NCI-H2227 treated with DMSO at 0.1 percent for 48 hours (cell line): ENCODE measurements at regions not wholly inside any gene's neighbourhood (a gene's known extent, or its start where the extent isn't known, plus 50 kb on each side); places are given as distances from the start of the nearest gene placed in this dataset.

Experiments used
- DNase-seq: peaks from one replicate; lab custom pipeline; 2025; lab: John Stamatoyannopoulos, UW

- DNase-seq: no peak
Observed at GRCh38 chr21:24118738-24119459, 1488.4 kb downstream of the MRPL39 start.

- DNase-seq: no peak
Observed at GRCh38 chr21:24115141-24115540, 1492.1 kb downstream of the MRPL39 start.

- DNase-seq: no peak
Observed at GRCh38 chr21:24112020-24112419, 1495.3 kb downstream of the MRPL39 start.

GRCh38 chr21:24110846-24111245, 1496.4 kb downstream of the MRPL39 start:
- no peak for DNase-seq

- no peak for DNase-seq
Observed at GRCh38 chr21:24097181-24097580, 1510.1 kb downstream of the MRPL39 start.

- no peak for DNase-seq
Observed at GRCh38 chr21:24096651-24097050, 1510.6 kb downstream of the MRPL39 start.

DNA sequence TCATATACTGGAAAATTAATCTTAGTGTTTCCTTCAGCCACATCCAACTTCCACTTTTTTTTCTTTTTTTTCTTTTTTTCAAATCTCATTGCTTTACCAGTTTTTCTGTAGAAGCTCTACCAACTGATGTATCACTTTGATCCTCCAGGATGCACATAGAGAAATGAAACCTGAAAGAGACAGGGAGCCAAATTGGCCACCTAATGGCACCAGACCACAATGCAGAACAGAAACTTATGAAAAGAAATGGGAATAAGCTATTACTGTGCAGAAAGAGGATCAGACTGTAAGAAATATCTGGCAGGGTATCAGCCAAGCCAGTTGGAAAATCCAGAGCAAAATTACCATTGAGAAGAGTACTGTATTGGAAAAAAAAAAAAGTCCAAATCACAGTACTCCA, 1514.2 kb downstream of the MRPL39 start:
- DNase-seq: no peak

DNA sequence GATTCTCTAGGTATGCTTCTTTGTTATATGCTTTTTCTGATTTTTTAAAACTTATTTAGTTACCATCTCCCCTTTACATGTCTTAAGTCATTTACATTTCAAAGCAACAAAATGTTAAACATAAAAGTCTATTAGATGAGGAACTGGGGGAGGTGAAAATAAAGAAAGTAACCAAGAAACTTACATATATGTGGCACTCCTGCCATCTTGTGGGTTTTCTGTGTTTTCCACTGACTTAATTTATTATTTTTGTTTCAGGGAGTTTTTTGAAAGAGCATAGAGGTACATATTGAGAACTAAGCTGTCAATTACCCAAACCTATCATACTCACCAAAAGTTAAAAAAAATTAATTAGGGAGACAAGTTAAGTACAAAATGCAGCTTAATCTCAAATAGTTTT, 1531.1 kb downstream of the MRPL39 start:
- DNase-seq: no peak

- DNase-seq: no peak
Observed at GRCh38 chr21:24055696-24056095, 1551.6 kb downstream of the MRPL39 start.

GRCh38 chr21:24050231-24050630, 1557.0 kb downstream of the MRPL39 start:
- DNase-seq: no peak

DNA sequence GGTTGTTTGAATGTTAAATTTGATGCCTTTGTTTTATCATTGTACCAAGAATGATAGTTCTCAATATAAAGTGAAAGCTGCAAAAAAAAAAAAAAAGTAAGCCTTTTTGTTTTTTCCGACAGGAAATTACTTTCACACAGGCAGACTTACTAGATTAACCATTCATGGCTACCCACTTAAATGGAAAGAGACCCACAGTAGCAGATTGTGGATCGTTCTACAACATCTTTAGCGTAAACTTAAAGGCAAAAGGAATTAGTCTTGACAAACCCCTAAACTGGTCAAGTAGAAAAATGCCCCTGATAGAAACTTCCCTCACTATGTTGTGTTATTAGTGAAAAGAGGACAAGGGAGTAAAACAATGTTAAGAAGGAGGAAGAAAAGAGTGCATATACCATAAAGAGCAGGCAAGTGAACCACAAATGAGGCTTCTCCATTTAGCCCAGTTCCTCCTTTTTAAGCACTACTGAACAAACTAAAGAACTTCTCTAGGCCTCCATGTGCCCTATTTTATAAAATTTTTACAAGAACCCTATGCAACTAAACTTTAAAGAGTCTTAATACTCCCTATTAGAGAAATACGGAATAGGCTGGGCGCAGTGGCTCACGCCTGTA, 1560.3 kb downstream of the MRPL39 start:
- no peak for DNase-seq

DNA sequence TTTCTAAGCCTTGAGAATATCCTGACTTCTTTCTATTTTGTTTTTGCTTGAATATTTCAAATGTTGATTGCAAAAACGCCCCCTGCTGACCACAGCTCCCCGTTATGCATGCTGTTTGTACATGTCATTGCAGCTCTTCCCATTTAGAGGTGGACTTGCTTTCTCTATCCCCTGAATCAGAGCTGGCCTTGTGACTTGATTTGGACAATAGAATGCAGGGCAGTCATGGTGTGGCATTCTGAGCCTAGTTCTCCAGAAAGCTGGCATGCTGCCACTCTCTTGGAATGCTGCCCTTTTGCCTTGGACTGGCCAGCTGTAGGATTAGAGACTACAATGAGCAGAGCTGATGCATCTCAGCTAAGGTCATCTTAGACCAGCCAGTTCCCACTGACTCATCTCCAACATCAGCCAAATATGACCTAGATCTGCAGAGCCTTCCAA, 1561.5 kb downstream of the MRPL39 start:
- no peak for DNase-seq

GRCh38 chr21:24045373-24045772, 1561.9 kb downstream of the MRPL39 start:
- DNase-seq: no peak

DNA sequence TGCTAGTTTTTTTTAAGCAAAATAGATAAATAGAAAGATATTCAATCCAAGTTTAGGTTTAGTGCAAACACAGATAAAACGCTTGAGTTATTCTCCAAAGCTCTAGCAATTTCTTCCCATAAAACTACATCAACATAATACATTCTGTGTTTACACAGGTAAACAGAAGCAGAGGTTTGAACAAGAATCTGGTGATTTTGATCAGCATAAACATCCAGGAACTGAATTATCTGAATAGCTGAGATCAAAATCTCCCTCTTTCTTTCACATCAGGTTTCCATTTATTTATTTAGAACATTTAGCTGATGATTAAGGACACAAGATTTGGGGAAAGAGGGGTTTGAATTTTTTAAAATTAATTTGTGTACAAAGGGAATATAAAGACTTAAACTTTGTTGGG, 1564.6 kb downstream of the MRPL39 start:
- no peak for DNase-seq

DNA sequence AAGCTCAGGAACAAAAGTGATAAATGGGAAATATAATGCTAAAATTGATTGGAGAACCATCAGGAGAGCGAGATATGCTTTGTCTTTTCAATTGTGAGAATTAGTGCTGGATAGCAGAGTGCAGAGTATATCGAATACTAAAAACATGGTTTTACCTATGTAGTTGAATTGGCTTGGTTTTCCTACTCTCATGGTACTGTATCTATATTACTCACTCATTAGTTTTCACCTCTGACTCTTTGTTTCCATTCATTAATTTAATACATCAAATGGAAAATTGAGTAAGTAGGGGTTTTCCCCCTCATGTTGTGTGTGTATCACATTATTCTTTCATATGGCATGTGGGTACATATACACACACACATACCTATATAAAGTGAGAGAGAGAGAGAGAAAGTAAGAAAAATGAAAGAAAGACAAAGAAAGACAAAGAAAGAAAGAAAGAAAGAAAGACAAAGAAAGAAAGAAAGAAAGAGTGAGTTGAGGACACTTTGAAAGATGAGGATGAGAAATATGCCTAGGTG, 1574.5 kb downstream of the MRPL39 start:
- DNase-seq: no peak

DNA sequence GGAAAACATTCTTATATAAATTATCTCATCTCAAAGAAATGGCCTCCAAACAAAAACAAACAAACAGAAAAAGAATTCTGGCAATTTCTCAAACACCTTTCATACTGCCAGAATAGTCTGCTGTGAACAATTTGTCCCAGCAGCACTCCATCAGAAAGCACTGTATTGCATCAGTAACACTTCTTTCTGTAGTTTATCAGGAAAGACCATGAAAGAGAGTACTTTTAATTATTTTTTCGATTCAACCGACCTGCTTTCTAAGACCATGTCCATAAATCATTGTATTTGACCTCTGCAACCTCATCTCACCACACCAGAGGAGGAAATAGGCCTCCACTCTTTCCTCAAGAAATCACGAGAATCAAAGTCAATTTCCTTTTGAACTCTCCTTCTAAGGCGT, 1579.9 kb downstream of the MRPL39 start:
- DNase-seq: no peak

GRCh38 chr21:24025101-24025500, 1582.2 kb downstream of the MRPL39 start:
- no peak for DNase-seq

GRCh38 chr21:24023936-24024335, 1583.3 kb downstream of the MRPL39 start:
- DNase-seq: no peak

DNA sequence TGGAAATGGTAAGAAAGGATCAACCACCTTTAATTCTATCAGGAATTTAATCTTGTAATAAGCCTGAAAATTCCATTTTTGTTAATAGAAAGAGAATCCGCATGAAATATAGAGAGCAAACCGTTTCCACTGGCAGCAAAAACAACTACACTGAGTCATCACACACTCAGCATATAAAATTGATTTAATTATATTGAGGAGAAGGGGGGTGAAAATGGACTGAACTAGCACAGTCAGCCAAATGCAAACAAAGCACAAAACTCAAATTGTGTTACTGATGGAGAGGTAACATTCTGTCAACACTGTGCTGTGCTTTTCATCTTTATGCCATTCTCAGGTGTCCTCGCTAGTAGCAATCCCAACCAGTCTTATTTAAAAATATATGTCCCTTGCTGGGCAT, 1583.9 kb downstream of the MRPL39 start:
- DNase-seq: no peak

DNA sequence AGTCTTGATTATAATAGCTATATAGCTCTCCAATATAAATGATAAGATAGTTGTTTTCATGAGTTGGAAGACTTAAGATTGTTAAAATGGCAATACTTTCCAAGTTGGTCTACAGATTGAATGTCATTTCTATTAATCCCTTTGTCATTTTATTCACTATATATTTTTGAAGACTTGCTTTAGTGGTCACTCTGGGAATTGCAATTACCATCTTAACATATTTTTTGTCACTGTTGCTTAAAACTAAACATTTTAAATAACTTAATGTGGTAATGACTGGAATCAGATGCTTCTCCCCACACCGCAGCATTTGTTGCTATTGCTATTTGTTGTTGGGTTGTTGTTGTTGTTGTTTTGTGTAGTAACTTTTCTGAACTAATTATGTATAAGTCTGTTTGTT, 1592.9 kb downstream of the MRPL39 start:
- DNase-seq: no peak

GRCh38 chr21:24011087-24011486, 1596.2 kb downstream of the MRPL39 start:
- DNase-seq: no peak

GRCh38 chr21:24007592-24007991, 1599.7 kb downstream of the MRPL39 start:
- no peak for DNase-seq

DNA sequence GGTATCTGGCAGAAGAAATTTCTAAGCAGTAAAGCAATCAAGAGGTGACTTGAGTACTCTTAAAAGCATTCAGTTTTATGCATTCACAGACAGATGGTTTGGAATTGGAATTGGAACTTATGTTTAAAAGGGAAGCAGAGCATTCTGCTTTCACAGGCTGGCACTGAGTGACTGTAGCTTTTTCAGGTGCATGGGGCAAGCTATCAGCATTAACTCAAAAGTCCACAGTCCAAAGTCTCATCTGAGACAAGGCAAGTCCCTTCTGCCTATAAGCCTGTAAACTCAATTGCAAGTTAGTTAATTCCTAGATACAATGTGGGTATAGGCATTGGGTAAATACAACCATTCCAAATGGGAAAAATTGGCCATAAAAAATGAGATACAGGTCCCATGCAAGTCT, 1620.3 kb downstream of the MRPL39 start:
- no peak for DNase-seq

- no peak for DNase-seq
Observed at GRCh38 chr21:23986214-23986613, 1621.1 kb downstream of the MRPL39 start.
